Stimulated activated CD4-positive, alpha-beta T cell treated with anti-CD3 and anti-CD28 coated beads, Interleukin-4, amount 100 ng/mL, for 1 hour (primary cell): ENCODE measurements at regions not wholly inside any gene's neighbourhood (a gene's known extent, or its start where the extent isn't known, plus 50 kb on each side); places are given as distances from the start of the nearest gene placed in this dataset.
"Not testable (repeated sequence)": the region's sequence is repeated elsewhere in the genome, so short reads cannot be mapped to it uniquely, and the experiment has no call there.

Source experiments
- DNase-seq: peaks from one replicate; pipeline ENCODE4 v3.0.0-alpha.2; 2020

DNA sequence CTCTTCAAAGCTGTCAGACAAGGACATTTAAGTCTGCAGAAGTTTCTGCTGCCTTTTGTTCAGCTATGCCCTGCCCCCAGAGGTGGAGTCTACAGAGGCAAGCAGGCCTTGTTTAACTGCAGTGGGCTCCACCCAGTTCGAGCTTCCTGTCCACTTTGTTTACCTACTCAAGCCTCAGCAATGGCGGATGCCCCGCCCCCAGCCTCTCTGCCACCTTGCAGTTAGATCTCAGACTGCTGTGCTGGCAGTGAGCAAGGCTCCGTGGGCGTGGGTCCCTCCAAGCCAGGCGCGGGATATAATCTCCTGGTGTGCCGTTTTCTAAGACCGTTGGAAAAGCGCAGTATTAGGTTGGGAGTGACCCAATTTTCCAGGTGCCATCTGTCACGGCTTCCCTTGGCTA, 144.5 kb upstream of the GOT2 start:
- DNase-seq = not testable (repeated sequence)

DNA sequence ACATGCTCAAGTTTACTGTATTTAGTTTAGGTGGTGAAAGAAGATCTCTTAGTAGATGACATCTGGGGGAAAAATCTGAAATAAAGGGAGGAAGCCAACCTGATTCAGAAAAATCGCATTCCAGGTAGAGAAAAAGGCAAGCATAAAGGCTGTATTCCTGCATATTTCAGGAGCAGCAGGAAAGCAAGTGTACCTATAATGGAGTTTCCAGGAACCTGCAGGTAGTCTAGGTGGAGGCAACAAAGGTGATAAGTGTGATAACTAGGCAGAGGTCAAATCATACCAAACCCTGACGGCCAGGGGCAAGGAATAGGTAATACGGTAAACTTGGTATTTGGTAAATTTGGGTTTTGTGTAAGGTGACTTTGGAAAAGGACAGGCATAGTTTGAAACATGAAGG, 132.8 kb upstream of the GOT2 start:
- no peak for DNase-seq

DNA sequence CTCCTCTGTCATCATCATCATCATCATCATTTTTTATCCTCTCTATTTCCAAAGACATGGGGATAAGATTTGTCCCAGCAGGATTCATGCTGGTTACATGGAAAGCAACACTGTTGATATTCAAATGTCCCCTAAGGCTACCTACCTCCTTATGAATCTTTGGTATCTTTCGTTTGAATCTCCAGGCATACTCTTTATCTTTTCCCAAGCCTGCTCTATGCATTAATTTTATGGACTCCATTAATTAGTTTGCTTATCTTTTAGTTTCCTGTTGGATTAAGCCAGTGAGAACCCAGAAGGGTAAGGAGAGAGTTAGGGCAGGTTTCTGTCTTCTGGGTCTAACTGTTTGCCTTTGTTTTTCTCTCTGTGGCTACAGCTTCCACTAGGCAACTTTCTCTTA, 129.6 kb upstream of the GOT2 start:
- DNase-seq = no peak

DNA sequence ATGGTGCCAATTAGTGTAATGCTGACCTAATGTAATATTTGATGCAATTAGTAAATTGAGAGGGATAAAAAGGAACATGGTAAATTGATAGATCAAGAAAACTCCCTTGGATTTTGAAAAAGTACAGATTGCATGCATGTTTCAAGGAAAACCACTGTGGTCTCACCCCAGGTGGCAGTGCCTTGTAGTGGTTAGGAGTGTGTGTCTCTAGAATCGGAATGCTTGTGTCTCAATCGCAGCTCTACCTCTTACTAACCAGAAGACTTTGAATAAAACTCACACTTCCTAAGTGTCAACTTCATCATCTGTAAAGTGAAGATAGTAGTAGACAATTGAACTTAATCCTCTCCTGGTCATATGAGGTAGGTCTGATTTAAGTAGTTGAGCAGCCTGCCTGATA, 128.9 kb upstream of the GOT2 start:
- no peak for DNase-seq

DNA sequence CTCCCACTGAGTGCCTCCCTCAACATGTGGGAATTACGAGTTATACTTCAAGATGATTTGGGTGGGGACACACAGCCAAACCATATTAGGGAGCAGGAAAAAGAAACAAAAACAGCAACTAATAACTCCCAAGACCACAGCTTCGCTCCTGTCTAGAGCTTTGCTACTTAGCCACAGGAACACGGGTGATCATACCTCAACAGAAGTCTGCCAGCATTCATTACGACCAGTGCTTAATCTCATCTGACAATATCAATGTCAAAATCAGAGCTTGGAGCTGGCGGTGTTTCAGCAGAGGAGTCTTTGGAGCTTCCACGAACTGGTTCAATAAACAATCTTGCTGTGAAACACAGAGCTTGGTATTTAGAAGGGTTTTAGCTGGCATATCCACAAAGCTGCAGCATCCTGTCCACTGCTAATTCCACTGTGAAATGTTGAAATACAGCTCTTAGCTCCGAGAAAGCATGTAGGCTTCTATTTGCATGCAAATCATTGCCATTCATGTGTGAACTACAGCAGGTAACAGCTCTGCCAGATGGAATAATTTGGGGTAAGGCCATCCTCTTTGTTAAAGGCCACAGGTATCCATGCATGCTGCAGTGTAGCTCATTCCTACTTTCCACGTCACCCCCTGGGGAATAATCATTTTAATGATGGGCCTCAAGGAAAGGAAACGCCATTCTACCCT, 128.4 kb upstream of the GOT2 start:
- no peak for DNase-seq

DNA sequence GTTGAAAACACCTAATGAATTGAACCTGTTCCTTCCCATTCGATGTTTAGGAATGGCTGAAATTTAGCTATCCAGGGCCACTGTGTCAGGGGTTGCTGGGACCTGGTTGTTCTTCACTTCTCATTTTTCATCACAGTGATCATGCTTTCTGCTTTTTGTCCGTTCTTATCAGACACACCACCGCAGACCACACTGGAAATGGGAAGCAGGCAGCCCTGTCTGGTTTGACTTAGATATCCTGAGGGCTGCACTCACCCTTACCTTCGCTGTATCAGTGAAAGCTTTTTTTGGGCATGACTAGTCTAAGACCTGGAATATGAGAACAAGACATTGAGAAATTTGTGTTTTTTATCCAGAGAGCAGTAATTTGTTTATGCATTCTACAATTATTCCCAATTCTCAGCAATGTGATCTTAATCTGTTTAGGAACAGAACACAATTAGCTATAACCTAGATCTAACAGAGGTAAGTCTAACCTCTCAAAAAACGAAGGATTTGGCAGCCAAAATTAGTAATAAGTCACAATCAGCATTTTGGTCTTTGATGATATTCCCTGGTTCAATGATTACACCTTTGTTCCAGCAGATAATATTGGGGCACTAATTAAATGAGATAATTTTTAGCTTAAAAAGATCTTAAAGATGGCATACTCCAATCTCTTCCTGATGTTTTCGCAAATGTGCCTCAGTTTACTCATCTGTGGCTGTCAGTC, 126.0 kb upstream of the GOT2 start:
- no peak for DNase-seq

DNA sequence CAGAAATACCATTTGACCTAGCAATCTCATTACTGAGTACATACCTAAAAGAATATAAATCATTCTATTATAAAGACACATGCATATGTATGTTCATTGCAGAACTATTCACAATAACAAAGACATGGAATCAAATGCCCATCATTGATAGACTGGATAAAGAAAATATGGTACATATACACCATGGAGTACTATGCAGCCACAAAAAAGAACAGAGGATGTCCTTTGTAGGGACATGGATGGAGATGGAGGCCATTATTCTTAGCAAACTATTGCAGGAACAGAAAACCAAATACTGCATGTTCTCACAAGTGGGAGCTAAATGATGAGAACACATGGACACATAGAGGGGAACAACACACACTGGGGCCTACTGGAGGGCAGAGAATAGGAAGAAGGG, 124.5 kb upstream of the GOT2 start:
- DNase-seq = not testable (repeated sequence)

DNA sequence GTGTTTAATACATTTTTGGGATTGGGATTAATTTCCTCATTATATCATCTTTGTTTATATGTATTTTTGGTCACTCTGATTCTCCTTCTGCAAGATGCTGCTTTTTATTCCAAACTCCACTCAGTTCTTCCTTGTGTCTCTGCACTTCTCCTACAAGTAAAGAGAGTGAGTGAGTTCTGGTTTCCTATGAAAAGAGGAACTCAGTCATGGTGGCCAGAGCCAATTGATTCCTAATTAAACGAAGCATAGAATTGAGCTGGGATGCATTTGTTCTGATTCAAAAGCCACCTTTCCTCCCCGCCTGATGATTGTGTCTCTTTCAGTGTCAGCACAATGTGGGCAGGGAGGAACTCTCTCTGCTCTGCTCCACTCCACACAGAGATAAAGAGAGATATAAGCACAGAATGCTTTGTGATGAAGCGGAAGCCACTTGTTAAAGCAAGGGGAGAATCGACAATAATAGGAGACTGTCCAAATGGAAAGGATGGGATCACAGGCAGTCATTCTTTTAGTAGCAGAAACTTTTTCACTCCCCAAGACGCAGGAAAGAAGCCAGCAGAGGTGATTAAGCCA, 121.3 kb upstream of the GOT2 start:
- no peak for DNase-seq

DNA sequence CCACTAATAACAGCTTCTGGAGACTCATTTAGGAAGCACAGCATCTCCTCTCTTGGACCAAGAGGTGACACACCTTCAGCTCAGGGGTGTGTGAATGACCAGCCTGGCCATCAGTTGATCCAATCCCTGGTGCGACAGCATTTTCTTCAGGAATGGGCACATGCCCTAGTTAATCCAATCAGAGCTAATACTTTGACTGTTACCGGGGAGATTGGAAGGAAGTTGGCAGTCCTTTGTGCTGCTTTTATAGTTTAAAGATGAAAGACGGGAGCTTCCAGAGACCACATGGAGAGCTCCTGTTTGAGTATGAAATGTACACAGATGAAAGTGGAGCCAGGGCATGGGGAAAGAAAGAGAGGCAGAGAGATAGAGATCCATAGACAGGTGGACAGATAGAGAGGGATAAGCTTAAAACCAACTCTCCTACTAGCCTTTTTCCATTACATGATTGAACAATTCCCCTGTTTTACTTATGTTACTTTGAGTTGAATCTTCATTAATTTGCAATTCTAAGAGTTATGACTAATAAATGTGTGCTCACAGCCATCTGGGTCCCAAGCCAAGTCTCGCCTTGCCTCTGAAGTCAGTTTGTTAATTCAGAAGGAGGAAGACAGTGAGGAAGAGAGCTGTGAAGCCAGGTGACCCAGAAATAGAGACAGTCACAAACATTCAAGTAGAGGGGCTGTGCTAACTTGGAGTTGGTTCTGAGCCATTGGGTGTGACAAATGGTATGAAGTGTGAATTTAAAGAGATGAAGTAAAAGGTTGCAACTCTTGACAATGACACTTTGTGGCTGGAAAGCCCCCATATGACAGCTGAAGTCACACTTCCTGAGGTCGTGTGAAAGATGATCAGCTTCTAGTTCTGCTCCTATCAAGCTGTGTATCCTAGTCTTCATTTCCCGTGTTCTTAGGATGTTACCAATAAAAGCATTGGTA, 120.0 kb upstream of the GOT2 start:
- no peak for DNase-seq

DNA sequence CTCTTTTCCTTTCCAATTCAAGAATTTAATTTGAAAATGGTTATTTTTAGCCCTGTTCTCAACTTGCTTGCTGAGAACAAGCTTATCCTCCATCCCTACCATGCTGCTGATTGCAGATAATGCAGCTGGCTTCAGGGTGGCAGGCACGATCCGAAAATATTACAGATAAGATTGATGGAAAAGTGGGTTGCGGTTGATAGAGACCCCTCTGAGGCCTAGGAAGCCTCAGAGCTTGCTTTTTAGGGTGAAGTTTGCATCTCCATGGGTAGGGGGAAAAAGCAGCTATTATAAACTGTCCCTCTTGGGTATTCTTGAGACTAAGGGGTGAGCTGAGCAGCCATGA, 116.5 kb upstream of the GOT2 start:
- DNase-seq = no peak

DNA sequence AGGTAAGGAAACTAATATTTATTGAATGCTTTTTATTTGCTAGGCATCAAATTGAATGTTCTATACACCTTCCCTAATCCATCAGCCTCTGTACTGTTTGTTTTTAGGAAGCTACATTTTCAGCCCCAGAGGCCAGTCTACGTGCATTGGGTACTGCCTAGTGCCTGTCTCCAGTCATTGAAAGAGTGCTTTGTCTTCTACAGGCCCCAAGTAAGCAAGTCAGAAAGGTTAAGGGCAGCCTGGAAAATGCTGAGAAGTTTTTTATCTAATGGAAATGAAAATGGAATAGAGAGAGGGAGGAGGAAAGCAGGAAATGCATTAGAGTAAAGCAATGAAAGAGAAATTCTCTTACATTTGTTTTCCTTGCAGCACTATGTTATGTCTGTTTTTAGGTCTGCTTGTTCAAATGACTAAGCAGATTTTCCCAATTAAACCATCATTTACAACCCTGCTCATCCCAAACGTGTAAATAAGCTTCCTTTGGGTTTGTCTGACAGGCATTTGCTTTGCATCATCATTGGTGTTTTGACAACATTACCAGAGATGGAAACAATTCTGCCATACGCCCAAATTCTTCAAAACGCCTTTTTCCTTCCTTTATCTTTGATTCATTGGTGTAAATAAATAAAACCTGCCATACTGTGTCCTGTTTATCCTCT, 116.0 kb upstream of the GOT2 start:
- DNase-seq = no peak

DNA sequence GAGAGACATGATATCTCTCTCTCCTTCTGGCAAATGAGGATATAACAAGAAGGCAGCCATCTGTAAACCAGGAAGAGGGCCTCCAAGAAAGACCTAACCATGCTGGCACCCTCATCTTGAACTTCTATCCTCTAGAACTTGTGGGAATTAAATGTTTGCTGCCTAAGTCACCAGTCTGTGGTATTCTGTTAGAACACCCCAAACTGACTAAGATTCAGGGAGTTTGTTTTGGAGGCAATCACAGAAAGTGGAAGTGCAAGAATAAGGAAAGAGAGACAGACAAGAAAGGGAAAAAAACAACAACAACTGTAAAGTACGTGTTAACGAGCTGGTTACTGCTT, 114.5 kb upstream of the GOT2 start:
- DNase-seq = no peak

DNA sequence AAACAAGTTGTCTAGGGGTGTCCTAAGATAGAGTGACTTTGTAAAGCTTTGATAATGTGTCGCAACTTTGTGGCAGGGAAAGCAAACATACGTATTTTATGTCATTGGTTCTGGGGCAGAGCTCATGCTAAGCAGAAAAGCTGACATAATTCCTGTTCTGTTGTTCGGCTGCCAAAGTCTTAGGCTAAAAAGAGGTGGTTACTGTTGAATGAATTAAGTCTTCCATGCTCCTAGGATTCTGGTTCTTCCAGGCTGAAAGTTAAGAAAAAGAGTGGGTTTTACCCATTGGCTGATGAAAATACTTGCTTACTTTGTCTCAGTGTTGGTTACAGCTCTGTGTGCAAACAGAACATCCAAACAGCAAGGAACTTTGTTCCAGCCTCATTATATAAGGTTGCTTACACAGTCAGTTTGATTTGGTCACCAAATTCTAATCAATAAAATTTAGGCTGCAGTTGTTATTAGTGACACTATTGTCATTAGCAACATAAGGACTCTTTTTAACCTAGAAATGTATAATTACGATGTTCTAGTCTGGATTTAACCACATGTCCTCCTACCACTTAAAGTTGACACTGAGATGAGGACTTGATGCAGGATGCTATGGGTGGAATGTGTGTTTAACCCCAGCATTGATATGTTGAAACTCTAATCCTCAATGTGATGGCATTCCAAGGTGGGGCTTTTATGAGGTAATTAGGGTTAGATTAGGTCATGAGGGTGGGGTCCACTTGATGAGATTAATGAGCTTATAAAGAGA, 114.0 kb upstream of the GOT2 start:
- DNase-seq = no peak

DNA sequence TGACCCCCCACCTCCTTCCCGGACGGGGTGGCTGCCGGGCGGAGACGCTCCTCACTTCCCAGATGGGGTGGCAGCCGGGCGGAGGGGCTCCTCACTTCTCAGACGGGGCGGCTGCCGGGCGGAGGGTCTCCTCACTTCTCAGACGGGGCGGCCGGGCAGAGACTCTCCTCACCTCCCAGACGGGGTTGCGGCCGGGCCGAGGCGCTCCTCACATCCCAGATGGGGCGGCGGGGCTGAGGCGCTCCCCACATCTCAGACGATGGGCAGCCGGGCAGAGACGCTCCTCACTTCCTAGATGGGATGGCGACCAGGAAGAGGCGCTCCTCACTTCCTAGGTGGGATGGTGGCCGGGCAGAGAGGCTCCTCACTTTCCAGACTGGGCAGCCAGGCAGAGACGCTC, 112.1 kb upstream of the GOT2 start:
- not testable (repeated sequence) for DNase-seq

DNA sequence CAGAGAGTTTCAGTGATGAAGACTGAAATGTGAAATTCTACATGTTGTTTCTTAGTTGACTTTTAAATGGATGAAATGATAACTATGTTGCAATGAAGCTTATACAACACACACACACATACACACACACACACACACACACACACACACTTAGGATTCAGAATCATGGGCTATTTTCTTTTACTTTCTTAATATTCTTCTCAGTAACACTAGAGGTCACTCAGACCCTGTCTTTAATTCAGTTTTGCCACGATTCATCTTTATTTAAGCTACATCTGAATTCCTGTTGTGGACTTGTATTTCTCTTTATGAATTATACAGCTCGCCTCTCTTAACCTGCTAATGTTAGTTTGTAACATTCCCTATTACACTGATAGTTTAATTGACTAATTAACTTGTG, 109.6 kb upstream of the GOT2 start:
- no peak for DNase-seq

DNA sequence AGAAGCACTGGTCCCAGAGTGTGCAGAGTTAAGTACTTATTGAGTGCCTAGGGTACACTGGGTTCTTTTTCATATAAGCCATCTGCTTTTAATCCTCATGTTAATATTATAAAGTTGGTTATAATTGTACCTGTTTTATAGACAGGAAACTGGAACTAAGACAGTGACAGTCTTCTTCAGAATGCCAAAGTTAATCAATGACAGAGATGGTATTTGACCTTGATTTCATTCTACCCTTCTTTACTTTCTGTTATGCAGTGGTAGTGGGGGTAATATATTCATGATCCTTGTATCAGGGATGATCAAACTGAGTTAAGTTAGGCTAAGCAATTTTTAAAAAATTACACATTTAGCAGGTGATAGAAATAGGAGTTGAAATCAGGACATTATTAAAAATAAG, 108.6 kb upstream of the GOT2 start:
- DNase-seq = no peak

DNA sequence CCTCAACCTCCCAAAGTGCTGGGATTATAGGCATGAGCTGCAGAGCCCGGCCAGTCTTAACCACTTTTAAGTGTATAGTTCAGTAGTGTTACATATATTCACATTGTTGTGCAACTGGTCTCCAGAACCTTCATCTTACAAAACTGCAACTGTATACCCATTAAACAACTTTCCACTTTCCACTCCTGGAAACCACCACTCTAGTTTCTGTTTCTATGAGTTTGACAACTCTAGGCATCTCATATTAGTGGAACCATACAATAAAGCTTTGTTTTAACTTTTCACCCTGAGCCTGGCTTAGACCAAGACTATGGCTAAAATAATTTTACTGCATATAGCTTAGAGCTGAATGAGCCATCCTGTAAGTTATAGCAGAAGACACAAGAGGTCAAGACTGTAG, 108.0 kb upstream of the GOT2 start:
- no peak for DNase-seq

DNA sequence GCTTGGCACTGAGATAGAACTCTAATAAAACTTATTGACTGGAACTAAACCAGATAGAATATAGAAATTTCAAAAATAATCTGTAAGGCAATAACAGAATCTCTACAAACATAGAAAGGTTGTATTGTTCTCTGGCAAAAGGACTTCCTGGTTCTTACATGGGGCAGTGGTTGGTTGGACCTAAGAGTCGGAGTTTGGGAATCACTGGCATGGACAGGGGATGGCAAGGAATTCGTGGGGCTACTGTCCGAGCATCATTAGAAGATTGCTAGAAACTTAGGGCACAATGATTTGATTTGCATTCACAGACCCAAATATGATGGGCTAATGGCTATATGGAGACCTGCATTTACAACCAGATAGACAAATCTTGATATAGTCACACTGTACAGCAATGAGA, 103.8 kb upstream of the GOT2 start:
- no peak for DNase-seq

DNA sequence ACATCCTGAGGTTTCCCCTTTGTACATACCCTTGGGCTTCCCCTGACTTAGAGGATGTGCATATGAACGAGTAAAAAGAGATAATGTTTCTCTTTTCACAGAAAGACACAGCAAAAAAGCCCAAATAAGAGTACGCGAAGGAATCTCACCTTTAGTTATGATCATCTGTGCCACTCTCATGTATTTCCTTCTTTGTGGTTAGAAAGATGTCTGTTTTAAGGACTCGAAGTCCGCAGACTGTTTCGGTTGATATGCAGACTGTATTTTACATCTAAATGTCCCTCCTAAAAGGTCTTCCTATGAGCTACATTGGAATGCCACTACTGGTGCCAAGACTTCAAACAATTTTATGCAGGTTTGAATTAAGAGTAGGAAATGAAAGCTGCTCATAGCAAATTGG, 102.3 kb upstream of the GOT2 start:
- no peak for DNase-seq

DNA sequence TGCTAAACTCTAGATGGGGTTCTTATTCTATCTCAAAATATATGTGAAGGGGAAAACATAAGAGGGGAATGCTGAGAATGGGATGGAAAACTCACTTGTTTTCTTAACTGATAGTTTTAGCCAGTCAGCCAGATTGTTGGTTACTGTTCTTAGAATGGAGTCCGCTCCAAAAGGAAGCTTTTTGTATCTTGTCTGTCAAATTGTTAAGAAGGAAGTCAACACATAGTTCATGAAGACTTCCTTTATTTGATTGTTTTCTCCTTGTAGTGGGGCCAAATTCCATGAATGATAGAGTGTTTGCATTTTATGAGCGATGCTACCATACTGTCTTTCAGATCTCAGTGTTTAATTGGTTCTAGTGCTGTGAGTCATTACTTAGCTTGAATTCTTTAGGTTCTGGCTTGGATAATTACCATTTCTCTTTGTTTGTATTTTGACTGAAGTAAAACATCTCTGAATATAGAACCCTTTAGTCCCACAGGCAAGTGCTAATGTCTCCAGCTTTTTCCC, 98.3 kb upstream of the GOT2 start:
- DNase-seq = no peak

DNA sequence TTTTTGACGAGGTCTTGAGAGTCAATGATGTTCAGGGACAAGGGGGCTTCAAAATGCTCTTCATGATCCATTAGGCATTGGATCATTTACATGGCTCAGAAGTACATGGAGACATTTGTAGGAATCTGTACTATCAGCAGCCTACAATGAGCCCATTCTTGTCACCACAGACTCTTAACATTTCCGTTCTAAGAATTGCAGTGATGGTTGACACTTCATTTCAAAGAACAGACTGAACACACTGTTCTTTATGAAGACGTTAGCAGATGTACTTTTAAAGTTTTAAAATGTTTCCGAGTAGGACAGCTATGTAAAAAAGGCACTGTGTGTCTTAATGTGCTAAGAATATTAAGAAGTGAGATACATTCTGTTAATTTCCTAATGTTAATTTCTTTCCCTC, 97.3 kb upstream of the GOT2 start:
- DNase-seq = no peak

DNA sequence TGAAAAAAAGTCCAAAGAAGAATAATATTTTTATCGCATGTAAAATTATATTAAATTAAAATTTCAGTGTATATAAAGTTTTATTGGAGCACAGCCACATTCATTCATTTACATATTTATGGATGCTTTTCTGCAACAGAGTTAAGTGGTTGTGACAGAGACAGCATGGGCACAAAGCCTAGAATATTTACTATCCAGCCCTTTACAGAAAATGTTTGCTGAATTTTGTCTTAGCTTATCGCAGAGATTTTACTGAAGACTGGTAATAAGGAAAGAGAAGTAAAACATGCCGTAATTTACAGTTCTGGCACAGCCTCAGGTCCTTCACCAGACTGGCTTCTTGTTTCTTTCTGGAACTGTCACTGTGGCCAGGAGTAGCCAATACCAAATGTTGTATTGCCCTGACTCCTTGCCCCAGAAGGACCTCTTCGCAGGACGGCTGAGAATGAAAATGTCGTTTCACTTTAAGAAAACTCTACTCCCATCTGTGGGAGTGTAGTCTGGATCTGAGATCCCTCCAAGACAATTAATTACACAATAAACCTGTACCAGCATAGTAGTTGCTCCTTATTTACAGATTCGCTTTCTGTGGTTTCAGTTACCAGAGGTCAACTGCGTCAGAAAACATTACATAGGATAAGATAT, 94.9 kb upstream of the GOT2 start:
- no peak for DNase-seq
